ENCODE measurements at regions not wholly inside any gene's neighbourhood (a gene's known extent, or its start where the extent isn't known, plus 50 kb on each side); places are given as distances from the start of the nearest gene placed in this dataset.

GRCh38 chr14:25120261-25120660, 70.3 kb upstream of the STXBP6 start:
- no peak overlapping the region for H3K4me3 Mint-ChIP-seq
- H3K9me3 Mint-ChIP-seq = no peaks in the 10 kb centered on the region
- no peaks in the 10 kb centered on the region for H3K36me3 Mint-ChIP-seq
- H3K27ac Mint-ChIP-seq = no peak overlapping the region
- peaks cover 2% of the 10 kb centered on the region for H3K27me3 Mint-ChIP-seq
- DNase-seq (ENCODE audit: low spot score in 2 of 2) (no peak), ATAC-seq (ENCODE audit: low read depth) (no peak)
- H3K4me1 Mint-ChIP-seq = no peaks in the 10 kb centered on the region

- Mint-ChIP-seq H3K9me3 (no peaks in the 10 kb centered on the region), H3K27me3 (peaks cover 2% of the 10 kb centered on the region), H3K4me1 (no peaks in the 10 kb centered on the region), H3K4me3 (no peak overlapping the region), H3K27ac (no peak overlapping the region), H3K36me3 (no peaks in the 10 kb centered on the region)
- no peak for ATAC-seq (ENCODE audit: low read depth)
- DNase-seq (ENCODE audit: low spot score in 2 of 2) = no peak
Measured at GRCh38 chr14:25118671-25119070, 68.7 kb upstream of the STXBP6 start.

GRCh38 chr14:25117342-25117741, 67.4 kb upstream of the STXBP6 start:
- Mint-ChIP-seq H3K4me3 (no peak overlapping the region), H3K27me3 (peaks cover 6% of the 10 kb centered on the region), H3K27ac (no peak overlapping the region), H3K4me1 (no peaks in the 10 kb centered on the region), H3K36me3 (no peaks in the 10 kb centered on the region), H3K9me3 (no peaks in the 10 kb centered on the region)
- ATAC-seq (ENCODE audit: low read depth) (no peak), DNase-seq (ENCODE audit: low spot score in 2 of 2) (no peak)

GRCh38 chr14:25116607-25117006, 66.7 kb upstream of the STXBP6 start:
- H3K4me3 Mint-ChIP-seq = no peak overlapping the region
- H3K9me3 Mint-ChIP-seq = no peaks in the 10 kb centered on the region
- no peaks in the 10 kb centered on the region for H3K36me3 Mint-ChIP-seq
- no peak for DNase-seq (ENCODE audit: low spot score in 2 of 2)
- peaks cover 6% of the 10 kb centered on the region for H3K27me3 Mint-ChIP-seq
- ATAC-seq (ENCODE audit: low read depth) = no peak
- no peaks in the 10 kb centered on the region for H3K4me1 Mint-ChIP-seq
- H3K27ac Mint-ChIP-seq = no peak overlapping the region

GRCh38 chr14:25113394-25113793, 63.4 kb upstream of the STXBP6 start:
- H3K27me3 Mint-ChIP-seq = peaks cover 13% of the 10 kb centered on the region
- no peak for DNase-seq (ENCODE audit: low spot score in 2 of 2)
- H3K36me3 Mint-ChIP-seq = no peaks in the 10 kb centered on the region
- no peak overlapping the region for H3K4me3 Mint-ChIP-seq
- ATAC-seq (ENCODE audit: low read depth) = no peak
- no peak overlapping the region for H3K27ac Mint-ChIP-seq
- H3K4me1 Mint-ChIP-seq = no peaks in the 10 kb centered on the region
- no peaks in the 10 kb centered on the region for H3K9me3 Mint-ChIP-seq

- peaks cover 13% of the 10 kb centered on the region for H3K27me3 Mint-ChIP-seq
- H3K4me3 Mint-ChIP-seq = no peak overlapping the region
- H3K9me3 Mint-ChIP-seq = peaks cover 3% of the 10 kb centered on the region
- DNase-seq (ENCODE audit: low spot score in 2 of 2) = no peak
- H3K36me3 Mint-ChIP-seq = no peaks in the 10 kb centered on the region
- H3K4me1 Mint-ChIP-seq = no peaks in the 10 kb centered on the region
- no peak for ATAC-seq (ENCODE audit: low read depth)
- H3K27ac Mint-ChIP-seq = no peak overlapping the region
Measured at GRCh38 chr14:25111061-25111601, 61.2 kb upstream of the STXBP6 start.

GRCh38 chr14:25110106-25110505, 60.2 kb upstream of the STXBP6 start:
- DNase-seq (ENCODE audit: low spot score in 2 of 2) (no peak), ATAC-seq (ENCODE audit: low read depth) (no peak)
- Mint-ChIP-seq H3K4me3 (no peak overlapping the region), H3K4me1 (no peaks in the 10 kb centered on the region), H3K27ac (no peak overlapping the region), H3K36me3 (no peaks in the 10 kb centered on the region), H3K27me3 (peaks cover 11% of the 10 kb centered on the region), H3K9me3 (peaks cover 4% of the 10 kb centered on the region)

GRCh38 chr14:25108959-25109358, 59.0 kb upstream of the STXBP6 start:
- H3K4me1 Mint-ChIP-seq = no peaks in the 10 kb centered on the region
- ATAC-seq (ENCODE audit: low read depth) = no peak
- peaks cover 4% of the 10 kb centered on the region for H3K9me3 Mint-ChIP-seq
- H3K4me3 Mint-ChIP-seq = no peak overlapping the region
- H3K27ac Mint-ChIP-seq = no peak overlapping the region
- H3K36me3 Mint-ChIP-seq = no peaks in the 10 kb centered on the region
- DNase-seq (ENCODE audit: low spot score in 2 of 2) = no peak
- peaks cover 11% of the 10 kb centered on the region for H3K27me3 Mint-ChIP-seq

GRCh38 chr14:25108291-25108690, 58.3 kb upstream of the STXBP6 start:
- no peak for ATAC-seq (ENCODE audit: low read depth)
- DNase-seq (ENCODE audit: low spot score in 2 of 2) = no peak
- Mint-ChIP-seq H3K27ac (no peak overlapping the region), H3K27me3 (peaks cover 8% of the 10 kb centered on the region), H3K36me3 (no peaks in the 10 kb centered on the region), H3K9me3 (peaks cover 4% of the 10 kb centered on the region), H3K4me1 (no peaks in the 10 kb centered on the region), H3K4me3 (no peak overlapping the region)

- Mint-ChIP-seq H3K27me3 (no peaks in the 10 kb centered on the region), H3K27ac (no peak overlapping the region), H3K36me3 (no peaks in the 10 kb centered on the region), H3K4me1 (no peaks in the 10 kb centered on the region), H3K4me3 (no peak overlapping the region), H3K9me3 (peaks cover 4% of the 10 kb centered on the region)
- DNase-seq (ENCODE audit: low spot score in 2 of 2) = no peak
- ATAC-seq (ENCODE audit: low read depth) = no peak
Measured at GRCh38 chr14:25103820-25104219, 53.9 kb upstream of the STXBP6 start.

- Mint-ChIP-seq H3K27me3 (no peaks in the 10 kb centered on the region), H3K36me3 (no peaks in the 10 kb centered on the region), H3K9me3 (peaks cover 4% of the 10 kb centered on the region), H3K4me1 (no peaks in the 10 kb centered on the region), H3K4me3 (no peak overlapping the region), H3K27ac (no peak overlapping the region)
- DNase-seq (ENCODE audit: low spot score in 2 of 2) (no peak), ATAC-seq (ENCODE audit: low read depth) (no peak)
Measured at GRCh38 chr14:25103271-25103670, 53.3 kb upstream of the STXBP6 start.

- Mint-ChIP-seq H3K4me1 (no peaks in the 10 kb centered on the region), H3K4me3 (no peak overlapping the region), H3K9me3 (peaks cover 4% of the 10 kb centered on the region), H3K36me3 (no peaks in the 10 kb centered on the region), H3K27me3 (no peaks in the 10 kb centered on the region), H3K27ac (no peak overlapping the region)
- ATAC-seq (ENCODE audit: low read depth) = no peak
- no peak for DNase-seq (ENCODE audit: low spot score in 2 of 2)
Measured at GRCh38 chr14:25102788-25103187, 52.8 kb upstream of the STXBP6 start.

GRCh38 chr14:25101276-25101675, 51.3 kb upstream of the STXBP6 start:
- Mint-ChIP-seq H3K27me3 (no peaks in the 10 kb centered on the region), H3K4me1 (no peaks in the 10 kb centered on the region), H3K27ac (no peak overlapping the region), H3K9me3 (peaks cover 2% of the 10 kb centered on the region), H3K36me3 (no peaks in the 10 kb centered on the region), H3K4me3 (no peak overlapping the region)
- ATAC-seq (ENCODE audit: low read depth) (no peak), DNase-seq (ENCODE audit: low spot score in 2 of 2) (no peak)
